ENCODE measurements at regions not wholly inside any gene's neighbourhood (a gene's known extent, or its start where the extent isn't known, plus 50 kb on each side); places are given as distances from the start of the nearest gene placed in this dataset.

DNA sequence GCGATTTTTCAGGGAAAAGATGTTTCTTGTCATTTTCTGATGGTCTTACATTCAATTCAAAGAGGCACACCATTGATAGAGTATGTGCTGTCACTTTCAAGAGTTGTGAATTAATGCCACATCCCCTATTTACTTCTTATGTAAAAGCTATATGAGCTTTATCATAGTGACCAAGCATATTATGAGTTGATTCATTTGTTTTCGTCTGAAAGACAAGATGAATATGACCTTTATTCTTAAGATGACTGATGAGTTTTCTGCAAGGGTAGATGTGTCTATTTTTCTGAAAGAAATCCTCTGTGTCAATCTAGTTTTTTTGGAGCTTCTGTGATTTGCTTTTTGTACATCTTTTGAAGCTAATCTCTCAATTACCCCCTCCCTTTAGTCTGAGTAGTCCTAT lies 676.3 kb upstream of the ARGLU1 start:
- TF ChIP-seq, protein P1, sequence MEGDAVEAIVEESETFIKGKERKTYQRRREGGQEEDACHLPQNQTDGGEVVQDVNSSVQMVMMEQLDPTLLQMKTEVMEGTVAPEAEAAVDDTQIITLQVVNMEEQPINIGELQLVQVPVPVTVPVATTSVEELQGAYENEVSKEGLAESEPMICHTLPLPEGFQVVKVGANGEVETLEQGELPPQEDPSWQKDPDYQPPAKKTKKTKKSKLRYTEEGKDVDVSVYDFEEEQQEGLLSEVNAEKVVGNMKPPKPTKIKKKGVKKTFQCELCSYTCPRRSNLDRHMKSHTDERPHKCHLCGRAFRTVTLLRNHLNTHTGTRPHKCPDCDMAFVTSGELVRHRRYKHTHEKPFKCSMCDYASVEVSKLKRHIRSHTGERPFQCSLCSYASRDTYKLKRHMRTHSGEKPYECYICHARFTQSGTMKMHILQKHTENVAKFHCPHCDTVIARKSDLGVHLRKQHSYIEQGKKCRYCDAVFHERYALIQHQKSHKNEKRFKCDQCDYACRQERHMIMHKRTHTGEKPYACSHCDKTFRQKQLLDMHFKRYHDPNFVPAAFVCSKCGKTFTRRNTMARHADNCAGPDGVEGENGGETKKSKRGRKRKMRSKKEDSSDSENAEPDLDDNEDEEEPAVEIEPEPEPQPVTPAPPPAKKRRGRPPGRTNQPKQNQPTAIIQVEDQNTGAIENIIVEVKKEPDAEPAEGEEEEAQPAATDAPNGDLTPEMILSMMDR (IDR thresholded peaks at IDR 0.05): no peak
- no peak for TF ChIP-seq POLR2A (IDR thresholded peaks at IDR 0.05)
